A549 (cell line): ENCODE measurements at regions not wholly inside any gene's neighbourhood (a gene's known extent, or its start where the extent isn't known, plus 50 kb on each side); places are given as distances from the start of the nearest gene placed in this dataset.

ENCODE experiments used
- ATAC-seq, 2 experiments: fragments of 200-7000 bp in 1 of 2; fragments of >200 bp in 1 of 2; cut with Nextera tagmentation in 1 of 2; cut with Tn5 transposase in 1 of 2; 3 replicates each; pipeline versions ENCODE4 v1.8.0 to v1.9.1; 2018 to 2020; ENCODE audit warnings: mild to moderate bottlenecking in 1 of 2, moderate library complexity in 1 of 2
- CTCF ChIA-PET: fragments of 300-600 bp; sonication (Branson Sonifier 250); formaldehyde crosslinking; extraction: SDS; loops from one replicate; lab custom pipeline; 2021; ENCODE audit warnings: antibody characterized with exemption, inconsistent platforms; lab: Yijun Ruan, JAX
- POLR2A ChIA-PET: fragments of 350-600 bp; formaldehyde crosslinking; extraction: SDS; loops from one replicate; lab custom pipeline; 2021; ENCODE audit warnings: antibody characterized with exemption, inconsistent platforms; lab: Yijun Ruan, JAX
- DNase-seq, 2 experiments: peaks; one replicate each; pipeline versions ENCODE4 v3.0.0 to v3.0.0-alpha.2; 2011 to 2016; ENCODE audit warnings: low read depth in 1 of 2, low spot score in 1 of 2
- FAIRE-seq: peaks from 2 replicates; lab custom pipeline; 2011; peaks lifted over from hg19 to GRCh38; lab: Jason Lieb, UNC
- H3K27ac ChIP-seq, 2 experiments: fragments of >200 bp; sonication (Bioruptor Twin); formaldehyde crosslinking; 3 replicates each; pipeline ENCODE4 v1.5.1; 2016 to 2017
- H3K4me1 ChIP-seq: fragments of >200 bp; sonication (Bioruptor Twin); formaldehyde crosslinking; 3 replicates; pipeline ENCODE4 v1.6.1; 2016
- H3K4me2 ChIP-seq: fragments of >200 bp; sonication (Bioruptor Twin); formaldehyde crosslinking; 3 replicates; pipeline ENCODE4 v1.6.1; 2016
- H3K4me3 ChIP-seq: fragments of >200 bp; sonication (Bioruptor Twin); formaldehyde crosslinking; 3 replicates; pipeline ENCODE4 v1.5.1; 2016
- H3K9me3 ChIP-seq: fragments of >200 bp; sonication (Bioruptor Twin); formaldehyde crosslinking; 3 replicates; pipeline ENCODE4 v1.6.1; 2016
- ATOH8 ChIP-seq: fragments of 250-450 bp; sonication (Bioruptor Pico); IDR thresholded peaks from 2 replicates; pipeline ENCODE4 v1.5.0; 2020; ENCODE audit warnings: low read depth, mild to moderate bottlenecking, moderate library complexity
- BHLHE40 ChIP-seq: IDR thresholded peaks from 2 replicates; pipeline ENCODE4 v1.6.1; 2012; ENCODE audit warnings: low read depth, low read length, inconsistent platforms
- CBX2 ChIP-seq: fragments of 200-600 bp; sonication (generic); IDR thresholded peaks from 2 replicates; pipeline ENCODE4 v1.6.1; 2016; ENCODE audit warnings: low read depth, mild to moderate bottlenecking, borderline replicate concordance
- CBX8 ChIP-seq: fragments of 200-600 bp; sonication (generic); IDR thresholded peaks from 2 replicates; pipeline ENCODE4 v1.6.1; 2016
- CEBPB ChIP-seq, 2 experiments: fragments of >200 bp in 1 of 2; sonication (Bioruptor Twin) in 1 of 2; formaldehyde crosslinking in 1 of 2; IDR thresholded peaks; 2 replicates each; pipeline ENCODE4 v1.6.1; 2012 to 2016
- CHD4 ChIP-seq: fragments of 200-600 bp; sonication (generic); IDR thresholded peaks from 2 replicates; pipeline ENCODE4 v1.6.1; 2016; ENCODE audit warnings: antibody characterized with exemption, mild to moderate bottlenecking, borderline replicate concordance
- EP300 ChIP-seq, 2 experiments: fragments of >200 bp; sonication (Bioruptor Twin); formaldehyde crosslinking; IDR thresholded peaks; 2 replicates in 1 of 2; 3 replicates in 1 of 2; pipeline ENCODE4 v1.6.1; 2016 to 2017
- FOSL2 ChIP-seq, 2 experiments: fragments of 450-650 bp in 1 of 2; fragments of >200 bp in 1 of 2; sonication (Bioruptor Twin) in 1 of 2; formaldehyde crosslinking; IDR thresholded peaks; 2 replicates each; pipeline versions ENCODE4 v1.5.0 to v1.6.1; 2016 to 2020; ENCODE audit warnings: mild to moderate bottlenecking in 1 of 2, moderate library complexity in 1 of 2
- GATA3 ChIP-seq: IDR thresholded peaks from 2 replicates; pipeline ENCODE4 v1.6.1; 2012; ENCODE audit warnings: borderline replicate concordance
- HOXA7 ChIP-seq: fragments of 250-450 bp; sonication (Bioruptor Pico); IDR thresholded peaks from 2 replicates; pipeline ENCODE4 v1.5.0; 2020; ENCODE audit warnings: mild to moderate bottlenecking, moderate library complexity
- HOXB5 ChIP-seq: fragments of 250-450 bp; sonication (Bioruptor Pico); IDR thresholded peaks from 2 replicates; pipeline ENCODE4 v1.5.0; 2020; ENCODE audit warnings: mild to moderate bottlenecking, moderate library complexity
- JUN ChIP-seq, 2 experiments: fragments of >200 bp; sonication (Bioruptor Twin); formaldehyde crosslinking; IDR thresholded peaks; 2 replicates in 1 of 2; 3 replicates in 1 of 2; pipeline ENCODE4 v1.6.1; 2016 to 2017
- MAFK ChIP-seq: fragments of 450-650 bp; IDR thresholded peaks from 2 replicates; pipeline ENCODE4 v1.6.1; 2014; ENCODE audit not compliant: partially characterized antibody
- MAX ChIP-seq: IDR thresholded peaks from 2 replicates; pipeline ENCODE4 v1.6.1; 2012
- MAZ ChIP-seq: fragments of 150-350 bp; IDR thresholded peaks from 2 replicates; pipeline ENCODE4 v1.6.1; 2014; ENCODE audit warnings: antibody characterized with exemption, low read depth, low read length, borderline replicate concordance
- NFE2L2 ChIP-seq: fragments of 150-350 bp; conservative IDR thresholded peaks from 2 replicates; pipeline ENCODE4 v1.6.1; 2014; ENCODE audit warnings: low read length
- NPAS2 ChIP-seq: fragments of 250-450 bp; sonication (Bioruptor Pico); IDR thresholded peaks from 2 replicates; pipeline ENCODE4 v1.8.0; 2022; ENCODE audit warnings: mild to moderate bottlenecking, moderate library complexity, borderline replicate concordance
- PBX3 ChIP-seq: IDR thresholded peaks from 2 replicates; pipeline ENCODE4 v1.6.1; 2012
- POLR2A ChIP-seq: IDR thresholded peaks from 2 replicates; pipeline ENCODE4 v1.6.1; 2012; ENCODE audit warnings: mild to moderate bottlenecking, low read length
- POLR2AphosphoS2 ChIP-seq: conservative IDR thresholded peaks from 2 replicates; pipeline ENCODE4 v1.6.1; 2012; ENCODE audit warnings: low read length, improper control_type of control experiment, inconsistent platforms
- REST ChIP-seq: fragments of 200-600 bp; sonication (generic); IDR thresholded peaks from 2 replicates; pipeline ENCODE4 v1.6.1; 2016; ENCODE audit warnings: antibody characterized with exemption, mild to moderate bottlenecking, moderate library complexity
- RFX5 ChIP-seq: fragments of 450-650 bp; IDR thresholded peaks from 2 replicates; pipeline ENCODE4 v1.7.1; 2014; ENCODE audit warnings: antibody characterized with exemption, mild to moderate bottlenecking, moderate library complexity
- SMC3 ChIP-seq: fragments of >200 bp; sonication (Bioruptor Twin); formaldehyde crosslinking; IDR thresholded peaks from 3 replicates; pipeline ENCODE4 v1.6.1; 2018; ENCODE audit warnings: inconsistent platforms
- TFCP2L1 ChIP-seq: fragments of 250-450 bp; sonication (Bioruptor Pico); IDR thresholded peaks from 2 replicates; pipeline ENCODE4 v1.5.0; 2021; ENCODE audit warnings: mild to moderate bottlenecking
- ZNF302 ChIP-seq: fragments of 250-450 bp; sonication (Bioruptor Pico); IDR thresholded peaks from 2 replicates; pipeline ENCODE4 v1.9.0; 2021; ENCODE audit warnings: inconsistent platforms, mild to moderate bottlenecking, moderate library complexity
- WGBS: methylation state at CpG from one replicate; pipeline ENCODE4 v1.1.6; 2017; ENCODE audit errors: missing lambda C conversion rate; 5-methylcytosine and 5-hydroxymethylcytosine counted together
- TF ChIP-seq, protein P1 (sequence below): fragments of 150-350 bp; IDR thresholded peaks from 2 replicates; pipeline ENCODE4 v1.6.1; 2014; ENCODE audit warnings: low read depth, mild to moderate bottlenecking, low read length

- TF ChIP-seq CHD4 (no peak; the same call in 1 of the 2 replicates), SMC3 (0 out of 3 replicates have a peak, but pooled peaks have one; percentile 28), RFX5 (no peak), GATA3 (peak; percentile 88), PBX3 (peak; percentile 63; the same call in 1 of the 2 replicates), ATOH8 (CRISPR knock-in tag) (no peak), EP300 (IDR thresholded peaks at IDR 0.05) (peak; percentile 36 to 53; a peak in 3 of 5 replicates), FOSL2 (IDR thresholded peaks at IDR 0.05) (peak; percentile 90), FOSL2 (CRISPR knock-in tag; IDR thresholded peaks at IDR 0.05) (peak; percentile 97), MAFK (no peak), CEBPB (IDR thresholded peaks at IDR 0.05) (peak; percentile 95 to 99), TFCP2L1 (CRISPR knock-in tag) (no peak)
- TF ChIP-seq, protein P1, sequence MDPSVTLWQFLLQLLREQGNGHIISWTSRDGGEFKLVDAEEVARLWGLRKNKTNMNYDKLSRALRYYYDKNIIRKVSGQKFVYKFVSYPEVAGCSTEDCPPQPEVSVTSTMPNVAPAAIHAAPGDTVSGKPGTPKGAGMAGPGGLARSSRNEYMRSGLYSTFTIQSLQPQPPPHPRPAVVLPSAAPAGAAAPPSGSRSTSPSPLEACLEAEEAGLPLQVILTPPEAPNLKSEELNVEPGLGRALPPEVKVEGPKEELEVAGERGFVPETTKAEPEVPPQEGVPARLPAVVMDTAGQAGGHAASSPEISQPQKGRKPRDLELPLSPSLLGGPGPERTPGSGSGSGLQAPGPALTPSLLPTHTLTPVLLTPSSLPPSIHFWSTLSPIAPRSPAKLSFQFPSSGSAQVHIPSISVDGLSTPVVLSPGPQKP: no peak
Measured at GRCh38 chr5:15008476-15008875, 136.9 kb upstream of the ANKH start (continued).

DNA sequence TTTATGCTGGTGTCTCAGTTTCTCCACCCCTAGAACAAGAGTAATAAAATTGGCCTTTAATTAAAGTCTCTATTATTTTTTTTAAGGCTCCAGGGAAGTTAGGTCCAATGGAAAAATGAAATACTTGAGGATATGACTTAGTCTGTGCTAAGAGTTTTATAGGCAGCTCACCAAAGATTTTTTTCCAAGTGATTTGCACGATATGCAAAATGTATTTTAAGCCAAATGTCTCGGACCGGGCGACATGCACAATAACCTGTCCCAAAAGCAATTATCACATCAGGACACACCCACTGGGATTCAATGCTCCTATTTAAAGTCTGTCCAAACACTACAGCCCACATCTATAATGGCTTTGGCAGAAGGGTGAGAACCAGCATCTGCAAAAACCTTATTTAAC, 136.1 kb upstream of the ANKH start:
- Histone ChIP-seq H3K4me1 (peaks cover 37% of the 10 kb centered on the region), H3K4me3 (no peak overlapping the region), H3K9me3 (no peaks in the 10 kb centered on the region), H3K27ac (peak overlapping the region; percentile 89), H3K4me2 (peak overlapping the region; percentile 88)
- ATAC-seq (no peak), DNase-seq (no peak), FAIRE-seq (no peak)
- WGBS: 96% methylated on average over 4 of the region's 4 CpGs
- CTCF ChIA-PET: interaction anchor here (1.1 to 3.3 kb wide), 2 partner anchors 280 to 323 kb away, joined by 4 to 13 read pairs; no protein-coding TSS in a partner anchor
- TF ChIP-seq JUN (IDR thresholded peaks at IDR 0.05): no peak
- no peak for TF ChIP-seq FOSL2 (IDR thresholded peaks at IDR 0.05)
- TF ChIP-seq FOSL2 (CRISPR knock-in tag; IDR thresholded peaks at IDR 0.05): no peak
- no peak for TF ChIP-seq ZNF302
- TF ChIP-seq BHLHE40: no peak
- no peak for TF ChIP-seq ATOH8 (CRISPR knock-in tag)
- no peak for TF ChIP-seq POLR2AphosphoS2
- no peak for TF ChIP-seq NPAS2 (CRISPR knock-in tag)
- no peak for TF ChIP-seq NFE2L2
- no peak for TF ChIP-seq HOXB5 (CRISPR knock-in tag)
- no peak for TF ChIP-seq MAZ
- TF ChIP-seq POLR2A: no peak
- no peak for TF ChIP-seq MAX
- TF ChIP-seq HOXA7 (CRISPR knock-in tag): no peak
- no peak for TF ChIP-seq REST
- no peak for TF ChIP-seq CBX2
- TF ChIP-seq CBX8: no peak
- TF ChIP-seq, all 56 proteins: peak for 0
- POLR2A ChIA-PET: no interaction called here
